CD4-positive, alpha-beta T cell treated with Interleukin-6 for 4 hours (primary cell): ENCODE measurements at regions not wholly inside any gene's neighbourhood (a gene's known extent, or its start where the extent isn't known, plus 50 kb on each side); places are given as distances from the start of the nearest gene placed in this dataset.
A peak's percentile ranks its signal among the peaks of the same experiment; 100 is the strongest.
"Not testable (repeated sequence)": the region's sequence is repeated elsewhere in the genome, so short reads cannot be mapped to it uniquely, and the experiment has no call there.

Source experiments
- DNase-seq: peaks from one replicate; pipeline ENCODE4 v3.0.0-alpha.2; 2020; ENCODE audit warnings: mixed read lengths

DNA sequence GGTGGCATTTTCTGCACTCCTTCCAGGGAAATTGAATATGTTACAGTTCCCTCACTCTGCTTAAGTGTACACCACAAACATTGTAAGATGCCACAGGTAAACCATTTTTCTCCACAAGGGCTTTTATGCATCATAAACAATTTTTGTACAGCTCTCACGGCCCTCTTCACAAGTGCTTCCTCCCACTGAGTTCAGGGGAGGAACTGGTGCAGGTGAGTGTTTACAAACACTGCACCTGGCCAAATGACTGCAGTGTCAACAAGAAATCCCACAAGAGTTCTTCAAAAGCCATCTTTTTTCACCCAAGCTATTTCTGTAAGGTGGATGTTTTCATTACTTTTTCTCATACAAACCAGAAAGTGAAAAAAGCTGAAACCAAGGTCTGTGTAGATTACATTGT, 973.2 kb downstream of the AACS start:
- no peak for DNase-seq

DNA sequence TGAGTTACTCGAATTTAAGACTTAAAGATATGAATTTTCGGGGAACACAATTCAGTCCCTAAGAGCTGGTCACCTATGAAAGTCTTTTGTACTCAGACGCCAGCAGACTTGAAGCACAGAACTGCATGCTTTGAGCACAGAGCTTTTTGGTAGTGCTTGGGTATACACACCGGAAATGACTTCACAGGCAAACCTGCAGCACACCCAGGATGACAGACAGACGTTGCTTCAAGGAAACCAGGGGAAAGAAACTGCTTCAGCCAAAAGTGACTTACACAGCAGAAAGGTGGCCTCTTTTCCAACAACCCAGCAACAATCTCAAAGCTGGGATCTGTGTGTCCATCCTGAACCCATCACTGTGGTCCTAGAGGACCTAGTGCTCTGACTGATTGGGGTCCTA, 975.1 kb downstream of the AACS start:
- DNase-seq = no peak

DNA sequence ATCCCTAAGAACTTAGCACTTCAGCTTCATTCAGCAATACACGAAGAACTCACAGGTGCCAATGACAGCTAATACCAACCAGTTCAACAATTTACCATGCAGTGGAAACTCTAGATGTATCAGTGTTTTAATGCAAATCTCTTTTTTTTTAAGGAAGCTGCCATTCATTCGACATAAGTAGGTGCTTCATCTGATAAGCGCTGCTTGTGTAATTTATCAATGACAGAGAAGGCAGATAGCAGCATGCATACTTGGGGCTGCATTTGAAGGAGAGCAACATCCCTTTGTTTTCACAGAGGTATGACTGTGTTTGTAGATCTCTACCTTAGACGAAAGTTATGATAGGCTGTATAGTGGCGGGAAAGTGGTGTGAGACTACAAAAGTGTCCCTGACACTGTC, 977.1 kb downstream of the AACS start:
- no peak for DNase-seq

DNA sequence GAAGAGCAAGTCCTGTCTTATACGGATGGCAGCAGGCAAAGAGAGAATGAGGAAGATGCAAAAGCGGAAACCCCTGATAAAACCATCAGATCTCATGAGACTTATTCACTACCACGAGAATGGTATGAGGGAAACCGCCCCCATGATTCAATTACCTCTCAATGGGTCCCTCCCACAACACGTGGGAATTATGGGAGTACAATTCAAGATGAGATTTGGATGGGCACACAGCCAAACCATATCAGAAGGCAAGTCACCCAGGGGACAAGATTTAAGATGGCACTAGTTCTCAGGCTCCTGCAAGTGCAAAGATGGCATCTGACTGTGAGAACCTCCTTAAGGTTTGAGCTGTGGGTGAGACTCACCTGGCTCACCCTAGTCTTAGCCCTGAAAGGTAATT, 984.3 kb downstream of the AACS start:
- not testable (repeated sequence) for DNase-seq

DNA sequence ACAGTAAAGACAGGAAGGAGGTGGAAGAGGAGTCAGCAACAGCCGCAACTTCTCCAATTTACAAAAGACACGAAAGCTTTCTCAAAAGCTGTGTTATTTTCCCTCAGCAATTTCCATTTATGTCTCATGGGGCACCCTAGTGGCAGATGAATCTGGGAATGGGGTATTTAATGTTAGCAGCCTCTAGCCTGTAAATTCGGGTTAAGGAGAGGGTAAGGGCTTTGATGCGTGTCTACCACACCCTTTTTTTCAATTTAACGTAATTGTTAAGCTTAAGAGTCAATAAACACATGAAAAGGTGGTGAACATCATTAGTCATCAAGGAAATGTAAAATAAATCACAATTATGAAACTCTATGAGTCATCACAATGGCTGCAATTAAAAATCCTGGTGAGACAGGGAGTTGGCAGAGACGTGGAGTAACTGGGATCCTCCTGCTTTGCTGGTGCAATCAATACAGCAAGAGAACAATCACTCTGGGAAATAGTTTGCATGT, 986.4 kb downstream of the AACS start:
- no peak for DNase-seq

GRCh38 chr12:126055521-126055920, 990.3 kb downstream of the AACS start:
- DNase-seq = no peak

DNA sequence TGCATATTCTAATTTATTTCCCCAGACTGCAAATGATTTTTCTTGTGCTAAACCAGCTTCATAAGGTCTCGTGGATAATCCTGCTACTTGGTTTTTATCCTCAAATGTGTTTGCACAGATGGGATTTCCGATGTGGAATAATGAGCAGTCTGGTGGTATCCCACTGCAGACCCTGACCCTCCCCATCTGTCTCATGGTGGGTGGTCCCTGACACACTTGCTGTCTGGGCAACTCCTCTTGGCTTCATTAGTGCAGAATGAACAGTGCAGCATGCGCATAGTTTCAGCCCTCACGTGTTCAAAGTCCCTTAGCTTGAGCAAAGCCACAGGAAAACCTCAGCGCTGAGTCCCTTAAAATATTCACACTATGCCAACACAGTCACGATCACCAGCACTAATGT, 996.5 kb downstream of the AACS start:
- no peak for DNase-seq

- DNase-seq = no peak
These were observed 998.8 kb downstream of the AACS start for GRCh38 chr12:126064028-126064427.

- DNase-seq = no peak
These were observed 1002.5 kb downstream of the AACS start for GRCh38 chr12:126067626-126068329.

DNA sequence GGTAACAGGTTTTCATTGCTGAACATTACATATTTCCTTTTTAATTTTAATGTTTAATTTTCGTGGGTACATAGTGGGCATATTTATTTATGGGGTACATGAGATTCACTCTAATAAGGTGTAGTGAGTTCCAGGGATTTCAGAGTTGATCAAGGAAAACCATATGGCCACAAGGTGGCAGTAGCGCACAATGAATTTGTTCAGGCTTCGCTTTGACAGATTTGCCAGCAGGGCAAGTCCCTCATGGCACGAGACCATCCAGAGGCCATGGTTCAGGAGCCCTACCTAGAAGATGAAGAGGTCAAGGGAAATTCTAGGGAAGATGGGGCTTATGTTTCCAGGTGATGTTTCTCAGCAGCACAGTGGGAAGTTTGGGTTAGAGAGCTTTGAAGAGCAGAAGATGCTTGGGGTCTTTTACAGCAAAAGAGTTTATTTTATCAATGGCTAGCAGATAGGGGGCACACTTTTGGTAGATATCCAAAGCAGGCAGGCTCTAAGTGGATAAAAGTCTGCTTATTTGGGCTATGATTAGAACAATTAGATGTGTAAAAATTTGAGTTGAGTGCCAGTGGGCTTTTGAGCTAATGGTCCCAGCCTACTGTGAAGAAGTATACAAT, 1004.4 kb downstream of the AACS start:
- DNase-seq = peak; percentile 16

- DNase-seq = no peak
These were observed 1011.3 kb downstream of the AACS start for GRCh38 chr12:126076515-126076914.

- DNase-seq = no peak
These were observed 1018.7 kb downstream of the AACS start for GRCh38 chr12:126083926-126084325.

DNA sequence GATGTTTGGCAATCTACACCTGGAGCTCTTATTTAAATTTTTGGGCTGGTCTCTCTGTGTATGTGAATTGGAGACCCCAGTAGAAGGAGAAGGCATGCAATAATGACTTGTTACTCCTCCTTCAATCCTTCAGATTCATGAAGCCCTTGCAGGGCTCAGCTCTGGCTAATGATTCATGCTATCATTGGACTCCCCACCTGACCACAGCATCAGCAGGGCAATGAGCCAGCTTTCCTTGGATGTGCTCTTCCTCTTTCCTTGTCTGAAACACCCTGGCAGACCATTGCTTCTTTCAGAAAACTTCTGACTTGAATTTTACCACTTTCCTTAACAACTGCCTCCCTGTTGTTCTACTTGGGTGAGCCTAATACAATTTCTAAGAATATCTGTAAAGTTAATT, 1019.2 kb downstream of the AACS start:
- DNase-seq = no peak

DNA sequence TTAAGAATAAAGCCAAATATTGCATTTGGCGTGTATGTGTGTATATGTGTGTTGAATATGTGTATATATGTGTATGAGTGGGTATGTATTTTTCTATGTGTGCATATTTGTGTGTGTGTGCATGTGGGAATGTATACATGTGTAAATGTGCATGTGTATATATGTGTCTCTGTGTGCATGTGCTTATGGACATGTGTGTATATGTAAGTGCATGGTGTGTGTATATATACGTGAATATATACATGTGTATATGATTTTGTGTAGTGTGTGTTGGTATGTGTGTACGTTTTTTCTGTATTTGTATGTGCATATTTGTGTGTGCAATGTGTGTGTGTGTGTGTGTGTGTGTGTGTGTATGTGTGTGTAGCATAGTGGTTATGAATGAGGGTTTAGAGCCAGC, 1021.0 kb downstream of the AACS start:
- no peak for DNase-seq

DNA sequence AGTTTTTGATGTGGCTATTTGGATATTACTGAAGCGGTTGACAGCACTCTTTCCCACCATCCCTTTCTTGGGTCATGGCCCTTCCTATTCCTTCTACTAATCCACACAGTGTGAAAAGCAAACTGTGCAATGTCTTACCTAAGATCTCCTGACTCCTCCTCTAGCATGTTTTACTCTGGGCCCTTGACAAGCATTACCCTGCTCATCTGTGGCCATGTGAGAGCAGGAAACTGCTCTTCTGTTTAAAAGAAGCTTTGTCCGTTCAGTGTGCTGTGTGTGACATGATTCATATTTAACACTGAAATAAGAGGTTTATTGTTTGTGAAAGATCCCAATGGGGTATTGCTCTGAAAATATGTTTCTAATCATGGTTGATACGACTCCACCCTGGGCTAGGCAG, 1022.5 kb downstream of the AACS start:
- no peak for DNase-seq

DNA sequence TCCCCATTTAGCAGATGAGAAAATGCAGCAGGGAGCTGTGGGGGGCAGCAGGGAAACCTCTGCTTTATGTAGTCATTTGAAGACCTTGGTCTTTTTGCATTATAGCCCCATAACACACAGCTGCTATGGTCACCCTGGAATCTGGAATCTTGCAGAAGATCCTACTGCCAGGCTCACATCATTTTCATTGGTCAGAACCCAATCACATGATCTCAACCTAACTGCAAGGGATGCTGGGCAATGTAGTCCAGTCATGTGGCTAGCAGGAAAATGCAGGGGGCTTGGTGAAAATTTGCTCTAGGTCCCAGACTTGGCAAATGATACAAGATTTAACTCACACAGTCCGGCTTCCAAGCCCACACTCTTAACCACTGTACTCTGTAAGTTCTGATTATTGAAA, 1028.7 kb downstream of the AACS start:
- DNase-seq = no peak

- no peak for DNase-seq
These were observed 1030.7 kb downstream of the AACS start for GRCh38 chr12:126095748-126096510.

GRCh38 chr12:126106706-126107105, 1041.5 kb downstream of the AACS start:
- DNase-seq = no peak

GRCh38 chr12:126107659-126108058, 1042.4 kb downstream of the AACS start:
- no peak for DNase-seq

- DNase-seq = no peak
These were observed 1043.0 kb downstream of the AACS start for GRCh38 chr12:126108247-126108646.

DNA sequence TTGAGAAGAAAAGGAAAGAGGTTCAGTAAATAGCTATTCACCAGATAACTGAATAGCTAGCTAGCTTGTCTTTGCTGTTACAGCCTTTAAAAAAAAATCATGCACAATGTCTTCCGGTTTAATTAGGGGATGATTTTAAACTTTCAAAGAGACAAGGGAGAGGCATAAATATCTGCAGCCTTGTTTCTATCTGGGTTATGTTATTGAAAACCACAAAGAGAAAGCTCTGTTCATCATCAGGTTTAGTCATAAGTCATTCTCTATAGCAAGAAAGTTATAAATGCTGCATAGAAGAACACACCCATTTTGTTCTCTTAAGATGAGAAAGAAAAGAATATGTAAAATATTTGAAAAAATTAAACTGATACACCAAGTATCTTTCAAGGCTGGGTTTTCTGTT, 1046.9 kb downstream of the AACS start:
- DNase-seq = no peak

- DNase-seq = no peak
These were observed 1047.6 kb downstream of the AACS start for GRCh38 chr12:126112849-126113248.

GRCh38 chr12:126114441-126114840, 1049.2 kb downstream of the AACS start:
- DNase-seq = no peak

DNA sequence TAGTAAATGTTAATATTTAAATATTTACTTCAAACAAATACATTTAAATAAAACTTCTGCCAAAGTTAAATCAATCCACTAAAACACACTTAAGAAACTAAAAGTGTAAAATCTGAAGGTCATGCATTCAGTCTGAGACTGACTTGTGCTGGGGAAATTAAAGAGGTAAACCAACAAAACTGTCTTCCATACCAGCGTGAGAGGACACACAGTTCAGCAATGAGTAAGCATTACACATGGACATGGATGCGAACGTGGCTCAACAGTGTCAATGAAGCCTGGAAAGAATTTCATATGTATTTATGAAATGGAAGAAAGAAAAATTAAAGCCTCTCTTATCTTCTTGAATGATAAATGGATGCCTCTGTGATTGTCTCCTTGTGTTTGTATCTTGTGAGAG, 1052.3 kb downstream of the AACS start:
- no peak for DNase-seq
